Spleen (tissue), 11 donors: ENCODE measurements at regions not wholly inside any gene's neighbourhood (a gene's known extent, or its start where the extent isn't known, plus 50 kb on each side); places are given as distances from the start of the nearest gene placed in this dataset.

Experiments used
- DNase-seq: peaks from one replicate; pipeline ENCODE4 v3.0.0-alpha.2; 2020
- H3K27ac ChIP-seq, 8 donors: fragments of 200-600 bp; sonication (generic) in 7 of 8; 1 replicate in 4 of 8; 2 replicates in 4 of 8; pipeline versions ENCODE4 v1.5.0 to v1.8.0; 2016 to 2021; ENCODE audit warnings: inconsistent platforms in 4 of 8, mild to moderate bottlenecking in 4 of 8, moderate library complexity in 1 of 8
- H3K27me3 ChIP-seq, 7 donors: fragments of 200-600 bp; sonication (generic) in 6 of 7; replicated peaks in 1 of 7; 1 replicate in 4 of 7; 2 replicates in 3 of 7; pipeline versions ENCODE4 v1.5.0 to v1.8.0; 2016 to 2021; ENCODE audit warnings: inconsistent platforms in 3 of 7, mild to moderate bottlenecking in 1 of 7
- H3K36me3 ChIP-seq, 6 donors: fragments of 200-600 bp; sonication (generic) in 5 of 6; 1 replicate in 4 of 6; 2 replicates in 2 of 6; pipeline versions ENCODE4 v1.5.0 to v1.8.0; 2016 to 2021; ENCODE audit warnings: inconsistent platforms in 2 of 6
- H3K4me1 ChIP-seq, 6 donors: fragments of 200-600 bp; sonication (generic) in 5 of 6; 1 replicate in 3 of 6; 2 replicates in 3 of 6; pipeline versions ENCODE4 v1.5.0 to v1.8.0; 2016 to 2021; ENCODE audit warnings: inconsistent platforms in 3 of 6
- H3K4me3 ChIP-seq, 8 donors: fragments of 200-600 bp; sonication (generic) in 7 of 8; 1 replicate in 4 of 8; 2 replicates in 4 of 8; pipeline versions ENCODE4 v1.5.0 to v1.8.0; 2016 to 2021; ENCODE audit warnings: inconsistent platforms in 4 of 8, mild to moderate bottlenecking in 4 of 8, moderate library complexity in 2 of 8
- H3K9me3 ChIP-seq, 8 donors: fragments of 200-600 bp; sonication (generic) in 7 of 8; 1 replicate in 4 of 8; 2 replicates in 4 of 8; pipeline versions ENCODE4 v1.5.0 to v1.8.0; 2016 to 2021; ENCODE audit warnings: inconsistent platforms in 4 of 8
- POLR2A ChIP-seq, 3 donors: fragments of 450-650 bp; IDR thresholded peaks; one replicate each; pipeline ENCODE4 v1.5.1; 2017; ENCODE audit warnings: antibody characterized with exemption in 3 of 3, mild to moderate bottlenecking in 1 of 3
- POLR2AphosphoS5 ChIP-seq, 3 donors: sonication (generic); formaldehyde crosslinking; IDR thresholded peaks; one replicate each; pipeline ENCODE4 v1.5.1; 2017; ENCODE audit warnings: antibody characterized with exemption in 3 of 3
- WGBS, 5 donors: extraction: QIAGEN DNeasy Blood & Tissue Kit in 3 of 5; methylation state at CpG; one replicate each; pipeline versions ENCODE4 v1.1.5 to v1.1.7; 2013 to 2018; 5-methylcytosine and 5-hydroxymethylcytosine counted together
- intact Hi-C: fragments of 100-400 bp; cut with DNase I; formaldehyde crosslinking; loops from one replicate; pipeline ENCODE4 v1.15.0; 2023; ENCODE audit warnings: low total_unique reads
- TF ChIP-seq, protein P1 (sequence below), 11 experiments: fragments of 200-600 bp in 7 of 11; fragments of 450-650 bp in 4 of 11; sonication (generic) in 4 of 11; IDR thresholded peaks in 8 of 11; conservative IDR thresholded peaks in 3 of 11; 1 replicate in 7 of 11; 2 replicates in 4 of 11; pipeline versions ENCODE4 v1.4.0 to v1.8.0; 2016 to 2021; ENCODE audit warnings: antibody characterized with exemption in 11 of 11, inconsistent platforms in 4 of 11, mild to moderate bottlenecking in 1 of 11
- donor health status: healthy with polysubstance abuse.
- donor health status: DM: no; HTN: no; CAD: no; lungs with moderate emphysema.
- donor health status: DM: no; HTN: no; CAD: no.
- donor health status: Bipolar disorder and iron deficiency.
- donor health status: healthy.
- donor health status: DM: no; HTN: no; CAD: no.
- donor health status: DM: yes; HTN: yes; CAD: no.

DNA sequence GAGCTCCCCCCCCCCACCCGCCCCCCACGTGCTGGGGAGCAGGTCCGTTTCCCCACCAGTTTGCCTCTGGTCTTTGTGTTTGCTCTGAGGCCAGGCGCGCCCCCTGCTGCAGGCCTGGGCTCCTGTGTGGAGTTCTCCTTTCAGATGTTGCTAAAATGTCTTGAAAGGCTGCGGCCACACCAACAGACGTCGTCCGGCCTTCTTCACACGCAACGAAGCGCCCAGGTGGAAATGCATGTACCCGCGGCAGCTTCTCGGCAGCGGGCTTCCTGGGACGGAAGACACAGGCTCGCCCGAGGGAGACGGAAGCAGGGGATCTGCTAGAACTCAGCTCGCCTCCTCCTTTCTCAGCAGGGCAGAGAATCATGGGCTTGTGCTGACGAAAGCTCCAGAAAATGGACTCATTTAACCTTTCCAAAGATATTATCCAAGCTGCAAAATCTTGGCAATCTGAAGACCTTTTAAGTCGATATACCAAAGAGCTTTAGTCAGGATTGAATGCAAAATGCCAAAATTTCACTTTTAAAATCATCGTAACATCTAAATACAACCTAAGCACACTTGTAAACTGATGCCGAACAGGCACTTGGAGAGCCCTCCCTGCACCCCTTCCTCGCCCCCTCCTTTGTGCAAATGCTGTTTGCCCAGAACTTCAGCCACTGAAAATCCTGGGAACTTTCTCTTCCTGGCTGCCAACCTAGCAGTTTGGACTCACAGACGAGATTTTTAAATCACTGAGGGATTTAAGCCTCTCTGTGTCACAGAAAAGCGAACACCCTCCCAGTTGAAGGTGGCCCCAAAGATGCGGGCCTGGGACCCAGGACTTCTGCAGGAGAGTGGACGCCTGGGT is 125.5 kb upstream of the ZNF516 start:
- intact Hi-C loops = no loop called here
- peaks cover 5 to 36% (median 21%) of the 10 kb centered on the region in 6 donors for H3K4me1 ChIP-seq
- peak overlapping the region in 6 of 8 donors; percentile 15 to 59 (median 33) for H3K4me3 ChIP-seq
- no peaks in the 10 kb centered on the region for H3K9me3 ChIP-seq
- H3K36me3 ChIP-seq = no peaks in the 10 kb centered on the region
- TF ChIP-seq POLR2A (IDR thresholded peaks at IDR 0.05) (no peak), POLR2AphosphoS5 (IDR thresholded peaks at IDR 0.05) (peak in 2 of 3 donors; percentile 20 to 35)
- TF ChIP-seq, protein P1, sequence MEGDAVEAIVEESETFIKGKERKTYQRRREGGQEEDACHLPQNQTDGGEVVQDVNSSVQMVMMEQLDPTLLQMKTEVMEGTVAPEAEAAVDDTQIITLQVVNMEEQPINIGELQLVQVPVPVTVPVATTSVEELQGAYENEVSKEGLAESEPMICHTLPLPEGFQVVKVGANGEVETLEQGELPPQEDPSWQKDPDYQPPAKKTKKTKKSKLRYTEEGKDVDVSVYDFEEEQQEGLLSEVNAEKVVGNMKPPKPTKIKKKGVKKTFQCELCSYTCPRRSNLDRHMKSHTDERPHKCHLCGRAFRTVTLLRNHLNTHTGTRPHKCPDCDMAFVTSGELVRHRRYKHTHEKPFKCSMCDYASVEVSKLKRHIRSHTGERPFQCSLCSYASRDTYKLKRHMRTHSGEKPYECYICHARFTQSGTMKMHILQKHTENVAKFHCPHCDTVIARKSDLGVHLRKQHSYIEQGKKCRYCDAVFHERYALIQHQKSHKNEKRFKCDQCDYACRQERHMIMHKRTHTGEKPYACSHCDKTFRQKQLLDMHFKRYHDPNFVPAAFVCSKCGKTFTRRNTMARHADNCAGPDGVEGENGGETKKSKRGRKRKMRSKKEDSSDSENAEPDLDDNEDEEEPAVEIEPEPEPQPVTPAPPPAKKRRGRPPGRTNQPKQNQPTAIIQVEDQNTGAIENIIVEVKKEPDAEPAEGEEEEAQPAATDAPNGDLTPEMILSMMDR (IDR thresholded peaks at IDR 0.05 in 8 of 11, conservative IDR thresholded peaks at IDR 0.05 in 3 of 11) = peak in 7 of 11 experiments; percentile 22 to 68 (median 51)
- peak overlapping the region in 6 of 8 donors; percentile 18 to 88 (median 65) for H3K27ac ChIP-seq
- WGBS, 5 donors = 24 to 32% (median 26%) methylated on average over 25 to 30 of the region's 30 CpGs
- peaks cover 0 to 33% (median 0%) of the 10 kb centered on the region in 7 donors for H3K27me3 ChIP-seq
- peak; percentile 90 for DNase-seq

DNA sequence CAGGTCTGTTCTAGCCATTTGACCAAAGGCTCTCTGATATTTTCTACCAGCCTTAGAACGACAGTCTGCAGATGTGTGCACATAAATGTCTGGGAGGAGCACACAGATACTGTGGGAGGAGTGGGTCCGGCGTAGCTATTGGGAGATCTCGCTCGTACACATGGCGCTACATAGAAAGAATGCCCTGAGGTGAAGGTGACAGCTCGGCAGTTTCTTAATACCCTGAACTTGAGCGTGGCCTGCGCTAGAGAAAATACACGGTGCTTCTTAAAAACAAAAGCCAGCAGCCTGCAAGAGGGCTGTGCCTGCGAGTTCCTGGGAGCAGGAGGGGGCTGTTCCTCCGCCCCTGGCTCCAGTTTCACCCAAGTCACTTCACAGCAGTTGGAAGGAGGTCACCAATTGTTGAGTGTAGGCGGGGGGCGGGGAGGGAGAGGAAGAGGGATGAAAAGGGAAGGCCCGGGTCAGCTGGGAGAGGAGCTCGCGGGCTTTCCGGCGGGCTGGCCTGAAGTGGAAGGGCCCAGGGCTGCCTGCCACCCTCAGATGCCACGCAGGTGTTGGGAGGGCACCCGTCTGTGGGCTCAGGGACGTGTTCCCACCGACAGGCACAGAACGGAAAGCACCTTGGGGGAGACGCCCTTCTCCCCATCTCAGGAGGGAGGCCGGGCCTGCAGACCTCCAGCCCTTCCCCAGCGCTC is 124.7 kb upstream of the ZNF516 start:
- no peak for TF ChIP-seq POLR2AphosphoS5 (IDR thresholded peaks at IDR 0.05)
- TF ChIP-seq POLR2A (IDR thresholded peaks at IDR 0.05) = no peak
- TF ChIP-seq, protein P1 (IDR thresholded peaks at IDR 0.05 in 8 of 11, conservative IDR thresholded peaks at IDR 0.05 in 3 of 11) = no peak
- H3K27me3 ChIP-seq = peaks cover 0 to 33% (median 0%) of the 10 kb centered on the region in 7 donors
- peak overlapping the region in 6 of 8 donors; percentile 18 to 88 (median 65) for H3K27ac ChIP-seq
- H3K36me3 ChIP-seq = no peaks in the 10 kb centered on the region
- DNase-seq = peak; percentile 82
- H3K4me1 ChIP-seq = peaks cover 5 to 36% (median 21%) of the 10 kb centered on the region in 6 donors
- intact Hi-C loops = no loop called here
- H3K4me3 ChIP-seq = peak overlapping the region in 6 of 8 donors; percentile 15 to 59 (median 33)
- no peaks in the 10 kb centered on the region for H3K9me3 ChIP-seq
- 30 to 61% (median 36%) methylated on average over 21 to 27 of the region's 27 CpGs for WGBS, 5 donors

DNA sequence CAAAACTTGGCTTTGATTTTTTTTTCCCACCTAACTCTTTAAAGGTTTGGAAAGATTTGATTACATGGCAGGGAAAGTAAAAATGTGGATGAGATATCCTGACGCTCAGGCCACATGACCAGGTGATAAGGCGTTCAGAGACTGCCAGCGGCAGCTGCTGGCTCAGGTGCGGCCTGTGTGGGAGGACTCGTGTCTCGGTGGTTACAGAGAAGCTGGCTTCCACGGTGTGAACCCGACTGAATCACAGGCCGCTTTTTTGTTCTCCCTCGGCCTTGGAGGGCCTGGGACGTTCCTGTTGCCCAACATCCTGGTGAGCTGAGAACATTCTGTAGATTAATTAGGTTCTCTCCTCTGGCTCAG is 124.2 kb upstream of the ZNF516 start:
- Histone ChIP-seq H3K4me3 (peak overlapping the region in 1 of 8 donors; percentile 59), H3K27me3 (peaks cover 0 to 30% (median 0%) of the 10 kb centered on the region in 7 donors), H3K27ac (peak overlapping the region in 4 of 8 donors; percentile 60 to 88 (median 72)), H3K9me3 (no peaks in the 10 kb centered on the region), H3K4me1 (peaks cover 5 to 36% (median 21%) of the 10 kb centered on the region in 6 donors), H3K36me3 (no peaks in the 10 kb centered on the region)
- intact Hi-C loops = no loop called here
- 47 to 73% (median 71%) methylated on average over 11 of the region's 11 CpGs for WGBS, 5 donors
- TF ChIP-seq, protein P1 (IDR thresholded peaks at IDR 0.05 in 8 of 11, conservative IDR thresholded peaks at IDR 0.05 in 3 of 11) = no peak
- TF ChIP-seq POLR2AphosphoS5 (IDR thresholded peaks at IDR 0.05) (no peak), POLR2A (IDR thresholded peaks at IDR 0.05) (no peak)
- no peak for DNase-seq

DNA sequence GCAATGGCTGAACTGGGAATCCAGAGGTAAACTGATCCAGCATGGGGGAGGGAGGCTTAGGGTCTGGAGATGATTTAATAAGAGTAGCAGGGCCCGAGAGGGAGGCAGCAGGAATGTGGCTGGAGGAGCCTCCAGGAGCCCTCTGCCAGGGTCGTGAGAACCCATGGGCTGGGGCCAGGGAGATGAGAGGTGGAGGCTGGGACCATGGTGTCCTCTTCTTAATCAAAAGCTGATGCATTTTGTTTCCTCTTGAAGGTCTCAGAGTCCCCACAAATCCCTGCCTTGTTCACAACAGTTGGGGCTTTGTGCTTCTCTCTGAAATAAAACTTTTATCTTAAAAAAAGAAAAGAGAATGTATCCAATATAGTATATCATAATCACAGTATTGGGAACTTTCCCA is 123.7 kb upstream of the ZNF516 start:
- intact Hi-C loops = no loop called here
- TF ChIP-seq POLR2AphosphoS5 (IDR thresholded peaks at IDR 0.05) = no peak
- TF ChIP-seq POLR2A (IDR thresholded peaks at IDR 0.05) = no peak
- TF ChIP-seq, protein P1 (IDR thresholded peaks at IDR 0.05 in 8 of 11, conservative IDR thresholded peaks at IDR 0.05 in 3 of 11) = no peak
- 56 to 90% (median 74%) methylated on average over 2 of the region's 2 CpGs for whole genome bisulfite sequencing, 5 donors
- Histone ChIP-seq H3K4me3 (no peak overlapping the region), H3K4me1 (peaks cover 5 to 36% (median 21%) of the 10 kb centered on the region in 6 donors), H3K27ac (peak overlapping the region in 1 of 8 donors; percentile 88), H3K27me3 (peaks cover 0 to 25% (median 0%) of the 10 kb centered on the region in 7 donors), H3K9me3 (no peaks in the 10 kb centered on the region), H3K36me3 (no peaks in the 10 kb centered on the region)
- no peak for DNase-seq
